OCI-LY7 (cell line): ENCODE measurements at regions not wholly inside any gene's neighbourhood (a gene's known extent, or its start where the extent isn't known, plus 50 kb on each side); places are given as distances from the start of the nearest gene placed in this dataset.

Experiments used
- EZH2phosphoT487 ChIP-seq: fragments of 200-600 bp; sonication (generic); IDR thresholded peaks from 2 replicates; pipeline ENCODE4 v1.6.1; 2018; ENCODE audit warnings: low read depth, borderline replicate concordance, mild to moderate bottlenecking, mixed run types, antibody characterized with exemption, low read length, moderate library complexity, mixed read lengths
- TF ChIP-seq, protein P1 (sequence below): fragments of 200-600 bp; sonication (generic); conservative IDR thresholded peaks from 2 replicates; pipeline ENCODE4 v1.5.1; 2014; ENCODE audit warnings: mild to moderate bottlenecking, antibody characterized with exemption, low read length, moderate library complexity, mixed read lengths

DNA sequence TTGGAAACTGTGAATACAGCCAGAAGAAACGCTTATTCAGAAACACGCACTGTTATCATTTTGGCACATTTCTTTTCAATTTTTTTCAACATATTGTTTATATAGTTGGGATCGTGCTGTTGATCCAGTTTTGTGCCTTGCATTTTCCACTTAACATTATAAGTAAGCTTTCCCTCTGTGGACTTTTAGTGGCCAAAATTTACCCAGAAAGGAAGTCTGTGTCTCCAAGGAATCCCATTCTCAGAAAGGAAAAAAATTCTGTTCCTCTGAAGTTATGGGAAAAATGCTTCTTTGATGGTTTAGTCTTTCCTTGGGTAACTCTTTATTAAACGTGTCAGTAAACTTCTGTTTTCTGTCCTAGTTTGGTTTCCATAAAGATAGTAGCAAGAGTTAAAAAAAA, 280.0 kb downstream of the REEP3 start:
- TF ChIP-seq, protein P1, sequence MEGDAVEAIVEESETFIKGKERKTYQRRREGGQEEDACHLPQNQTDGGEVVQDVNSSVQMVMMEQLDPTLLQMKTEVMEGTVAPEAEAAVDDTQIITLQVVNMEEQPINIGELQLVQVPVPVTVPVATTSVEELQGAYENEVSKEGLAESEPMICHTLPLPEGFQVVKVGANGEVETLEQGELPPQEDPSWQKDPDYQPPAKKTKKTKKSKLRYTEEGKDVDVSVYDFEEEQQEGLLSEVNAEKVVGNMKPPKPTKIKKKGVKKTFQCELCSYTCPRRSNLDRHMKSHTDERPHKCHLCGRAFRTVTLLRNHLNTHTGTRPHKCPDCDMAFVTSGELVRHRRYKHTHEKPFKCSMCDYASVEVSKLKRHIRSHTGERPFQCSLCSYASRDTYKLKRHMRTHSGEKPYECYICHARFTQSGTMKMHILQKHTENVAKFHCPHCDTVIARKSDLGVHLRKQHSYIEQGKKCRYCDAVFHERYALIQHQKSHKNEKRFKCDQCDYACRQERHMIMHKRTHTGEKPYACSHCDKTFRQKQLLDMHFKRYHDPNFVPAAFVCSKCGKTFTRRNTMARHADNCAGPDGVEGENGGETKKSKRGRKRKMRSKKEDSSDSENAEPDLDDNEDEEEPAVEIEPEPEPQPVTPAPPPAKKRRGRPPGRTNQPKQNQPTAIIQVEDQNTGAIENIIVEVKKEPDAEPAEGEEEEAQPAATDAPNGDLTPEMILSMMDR: no peak
- no peak for TF ChIP-seq EZH2phosphoT487
